GM12878 (cell line): ENCODE measurements at regions not wholly inside any gene's neighbourhood (a gene's known extent, or its start where the extent isn't known, plus 50 kb on each side); places are given as distances from the start of the nearest gene placed in this dataset.
"Not testable (repeated sequence)": the region's sequence is repeated elsewhere in the genome, so short reads cannot be mapped to it uniquely, and the experiment has no call there.

Experiments
- ATAC-seq: fragments of 200-7000 bp; cut with Tn5 transposase; 3 replicates; pipeline ENCODE4 v1.9.1; 2020; ENCODE audit warnings: mild to moderate bottlenecking, moderate library complexity
- BruUV-seq: library from RNA; stranded (reverse); fragments of 400-500 nt; replicated peaks from 2 replicates; lab custom pipeline; 2021; lab: Mats Ljungman, UMichigan
- CTCF ChIA-PET: fragments of 300-600 bp; sonication (Branson Sonifier 250); formaldehyde crosslinking; extraction: SDS; loops from one replicate; lab custom pipeline; 2021; ENCODE audit warnings: inconsistent platforms; lab: Yijun Ruan, JAX
- POLR2A ChIA-PET: fragments of 350-600 bp; formaldehyde crosslinking; extraction: SDS; loops from one replicate; lab custom pipeline; 2021; ENCODE audit warnings: inconsistent platforms; lab: Charles Lee
- RAD21 ChIA-PET: fragments of 300-600 bp; sonication (Branson Sonifier 250); formaldehyde crosslinking; loops from one replicate; lab custom pipeline; 2023; ENCODE audit warnings: antibody characterized with exemption; ENCODE audit not compliant: unreplicated experiment; lab: Charles Lee
- SMC1A ChIA-PET: fragments of 300-600 bp; sonication (Branson Sonifier 250); formaldehyde crosslinking; loops from one replicate; lab custom pipeline; 2023; ENCODE audit not compliant: unreplicated experiment, uncharacterized antibody; lab: Charles Lee
- DNase-seq: peaks from one replicate; pipeline ENCODE4 v3.0.0-alpha.2; 2011; ENCODE audit warnings: low read depth, low spot score
- FAIRE-seq: peaks from 3 replicates; lab custom pipeline; 2011; peaks lifted over from hg19 to GRCh38; lab: Jason Lieb, UNC
- H2AFZ ChIP-seq: 2 replicates; pipeline ENCODE4 v1.6.0; 2011; ENCODE audit warnings: low read depth, low read length, control low read depth; ENCODE audit not compliant: control insufficient read depth
- H3K27ac ChIP-seq: 2 replicates; pipeline ENCODE4 v1.5.1; 2011; ENCODE audit warnings: control low read depth; ENCODE audit not compliant: control insufficient read depth, insufficient read depth
- H3K27me3 ChIP-seq, 2 experiments: replicated peaks in 1 of 2; 2 replicates each; pipeline versions ENCODE4 v1.6.0 to v1.6.1; 2011; ENCODE audit warnings: low read length in 1 of 2; ENCODE audit not compliant: control insufficient read depth in 2 of 2, insufficient read depth in 2 of 2
- H3K36me3 ChIP-seq, 2 experiments: 2 replicates each; pipeline ENCODE4 v1.5.1; 2011; ENCODE audit warnings: low read length in 1 of 2; ENCODE audit not compliant: control insufficient read depth in 2 of 2, insufficient read depth in 2 of 2
- H3K4me1 ChIP-seq: 2 replicates; pipeline ENCODE4 v1.6.1; 2011; ENCODE audit warnings: mild to moderate bottlenecking, low read length, moderate library complexity, mixed read lengths; ENCODE audit not compliant: control insufficient read depth, insufficient read depth
- H3K4me2 ChIP-seq: 2 replicates; pipeline ENCODE4 v1.6.0; 2011; ENCODE audit warnings: control low read depth; ENCODE audit not compliant: control insufficient read depth, insufficient read depth
- H3K4me3 ChIP-seq: fragments of 200-600 bp; sonication (generic); 2 replicates; pipeline ENCODE4 v1.5.1; 2016
- H3K79me2 ChIP-seq: 2 replicates; pipeline ENCODE4 v1.6.0; 2011; ENCODE audit warnings: low read length; ENCODE audit not compliant: control insufficient read depth, insufficient read depth
- H3K9ac ChIP-seq: 2 replicates; pipeline ENCODE4 v1.8.0; 2011; ENCODE audit warnings: low read length, control low read depth, mixed read lengths; ENCODE audit not compliant: control insufficient read depth, insufficient read depth
- H3K9me3 ChIP-seq: replicated peaks from 3 replicates; pipeline ENCODE4 v1.5.1; 2011; ENCODE audit warnings: mild to moderate bottlenecking, low read length; ENCODE audit not compliant: control insufficient read depth, insufficient read depth
- H4K20me1 ChIP-seq: 2 replicates; pipeline ENCODE4 v1.6.0; 2011; ENCODE audit not compliant: control insufficient read depth, insufficient read depth
- MTA3 ChIP-seq: IDR thresholded peaks from 2 replicates; pipeline ENCODE4 v1.6.1; 2012; ENCODE audit warnings: low read length, inconsistent platforms, borderline replicate concordance
- PAX5 ChIP-seq: IDR thresholded peaks from 2 replicates; pipeline ENCODE4 v1.6.1; 2011; ENCODE audit warnings: low read depth, low read length, borderline replicate concordance
- SMARCA5 ChIP-seq: fragments of 450-650 bp; IDR thresholded peaks from 2 replicates; pipeline ENCODE4 v1.6.1; 2017; ENCODE audit warnings: mild to moderate bottlenecking
- SREBF2 ChIP-seq: IDR thresholded peaks from 2 replicates; pipeline ENCODE4 v1.6.1; 2012; ENCODE audit warnings: mild to moderate bottlenecking, low read length
- STAT3 ChIP-seq: IDR thresholded peaks from 2 replicates; pipeline ENCODE4 v1.6.1; 2011; ENCODE audit warnings: low read depth, low read length, improper control_type of control experiment
- TBL1XR1 ChIP-seq: IDR thresholded peaks from 2 replicates; pipeline ENCODE4 v1.6.1; 2012; ENCODE audit warnings: low read depth, low read length, improper control_type of control experiment
- TCF7 ChIP-seq: IDR thresholded peaks from 2 replicates; pipeline ENCODE4 v1.6.1; 2014; ENCODE audit warnings: antibody characterized with exemption, borderline replicate concordance
- WGBS: methylation state at CpG from one replicate; pipeline ENCODE4 v1.1.6; 2016; ENCODE audit warnings: low lambda C conversion rate; ENCODE audit not compliant: insufficient replicate concordance, insufficient coverage; ENCODE audit errors: missing lambda C conversion rate; 5-methylcytosine and 5-hydroxymethylcytosine counted together
- in situ Hi-C: fragments of 300-500 bp; cut with MboI; formaldehyde crosslinking; loops from 9 replicates; pipeline ENCODE4 v1.14.3; 2018; ENCODE audit warnings: mixed read lengths
- intact Hi-C: fragments of 100-400 bp; cut with micrococcal nuclease; formaldehyde crosslinking; loops from one replicate; pipeline ENCODE4 v1.14.2; 2022; ENCODE audit not compliant: unreplicated experiment
- TF ChIP-seq, protein P1 (sequence below): IDR thresholded peaks from 2 replicates; pipeline ENCODE4 v1.6.1; 2011; ENCODE audit warnings: mild to moderate bottlenecking, low read depth, low read length, moderate library complexity; ENCODE audit not compliant: insufficient replicate concordance

GRCh38 chr13:104936304-104936703, 1599.2 kb downstream of the EFNB2 start:
- Histone ChIP-seq H3K4me3 (no peak overlapping the region), H3K27me3 (no peaks in the 10 kb centered on the region), H3K27ac (no peak overlapping the region), H2AFZ (no peak overlapping the region), H3K4me1 (no peaks in the 10 kb centered on the region), H3K36me3 (no peaks in the 10 kb centered on the region), H3K4me2 (no peak overlapping the region), H3K79me2 (no peaks in the 10 kb centered on the region), H4K20me1 (no peaks in the 10 kb centered on the region), H3K9ac (no peak overlapping the region), H3K9me3 (no peaks in the 10 kb centered on the region)
- FAIRE-seq: no peak
- ChIA-PET POLR2A (no interaction called here), CTCF (no interaction called here), RAD21 (no interaction called here), SMC1A (no interaction called here)
- in situ Hi-C loops (no loop called here), intact Hi-C loops (no loop called here)
- WGBS: 53% methylated on average over 2 of the region's 2 CpGs
- BruUV-seq: no TSS peak
- ATAC-seq: no peak
- TF ChIP-seq, protein P1, sequence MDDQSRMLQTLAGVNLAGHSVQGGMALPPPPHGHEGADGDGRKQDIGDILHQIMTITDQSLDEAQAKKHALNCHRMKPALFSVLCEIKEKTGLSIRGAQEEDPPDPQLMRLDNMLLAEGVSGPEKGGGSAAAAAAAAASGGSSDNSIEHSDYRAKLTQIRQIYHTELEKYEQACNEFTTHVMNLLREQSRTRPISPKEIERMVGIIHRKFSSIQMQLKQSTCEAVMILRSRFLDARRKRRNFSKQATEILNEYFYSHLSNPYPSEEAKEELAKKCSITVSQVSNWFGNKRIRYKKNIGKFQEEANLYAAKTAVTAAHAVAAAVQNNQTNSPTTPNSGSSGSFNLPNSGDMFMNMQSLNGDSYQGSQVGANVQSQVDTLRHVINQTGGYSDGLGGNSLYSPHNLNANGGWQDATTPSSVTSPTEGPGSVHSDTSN: no peak
- TF ChIP-seq TBL1XR1 (no peak), SMARCA5 (no peak), STAT3 (no peak), PAX5 (no peak), TCF7 (no peak), SREBF2 (no peak), MTA3 (no peak)
- DNase-seq: no peak

GRCh38 chr13:104920513-104920912, 1614.9 kb downstream of the EFNB2 start:
- H3K36me3 ChIP-seq, CTCF ChIA-PET, H3K79me2 ChIP-seq, H2AFZ ChIP-seq, in situ Hi-C loops, H3K4me3 ChIP-seq, H3K9me3 ChIP-seq, H4K20me1 ChIP-seq, FAIRE-seq, RAD21 ChIA-PET, DNase-seq, POLR2A ChIA-PET, H3K4me1 ChIP-seq, H3K9ac ChIP-seq, H3K27ac ChIP-seq, BruUV-seq, H3K27me3 ChIP-seq, H3K4me2 ChIP-seq, intact Hi-C loops, ATAC-seq: not testable (repeated sequence)
- WGBS: 27% methylated on average over 1 of the region's 1 CpG
- SMC1A ChIA-PET: interaction anchor here (0.6 kb wide), 1 partner anchor 15 kb away, joined by 3 read pairs; no protein-coding TSS in a partner anchor
